Trophoblast cell (in vitro differentiated cells and primary cell): ENCODE measurements at regions not wholly inside any gene's neighbourhood (a gene's known extent, or its start where the extent isn't known, plus 50 kb on each side); places are given as distances from the start of the nearest gene placed in this dataset.

ENCODE experiments used
- DNase-seq, 2 donors: peaks; one replicate each; pipeline ENCODE4 v3.0.0-alpha.2; 2016
- H2AFZ ChIP-seq: 2 replicates; pipeline ENCODE4 v1.6.1; 2013; ENCODE audit warnings: low read length, moderate library complexity, mild to moderate bottlenecking; ENCODE audit not compliant: insufficient read depth, poor library complexity
- H2AK5ac ChIP-seq: 2 replicates; pipeline ENCODE4 v1.6.1; 2013; ENCODE audit warnings: mild to moderate bottlenecking, low read length
- H2BK120ac ChIP-seq: 2 replicates; pipeline ENCODE4 v1.6.1; 2013; ENCODE audit warnings: low read length, mild to moderate bottlenecking, moderate library complexity; ENCODE audit not compliant: insufficient read depth, poor library complexity
- H2BK12ac ChIP-seq: 2 replicates; pipeline ENCODE4 v1.6.1; 2013; ENCODE audit warnings: mild to moderate bottlenecking, low read length, moderate library complexity
- H2BK5ac ChIP-seq: 2 replicates; pipeline ENCODE4 v1.6.1; 2013; ENCODE audit warnings: low read length, low read depth, moderate library complexity, mild to moderate bottlenecking; ENCODE audit not compliant: poor library complexity
- H3K14ac ChIP-seq: 2 replicates; pipeline ENCODE4 v1.6.1; 2013; ENCODE audit warnings: mild to moderate bottlenecking, low read length
- H3K18ac ChIP-seq: 2 replicates; pipeline ENCODE4 v1.6.1; 2013; ENCODE audit warnings: mild to moderate bottlenecking, low read length
- H3K23ac ChIP-seq: 2 replicates; pipeline ENCODE4 v1.6.1; 2013; ENCODE audit warnings: low read length
- H3K27ac ChIP-seq: 2 replicates; pipeline ENCODE4 v1.5.1; 2013; ENCODE audit warnings: low read depth, mild to moderate bottlenecking, inconsistent platforms, low read length, moderate library complexity
- H3K27me3 ChIP-seq: 2 replicates; pipeline ENCODE4 v1.6.1; 2013; ENCODE audit warnings: inconsistent platforms, mild to moderate bottlenecking, low read length, moderate library complexity; ENCODE audit not compliant: insufficient read depth
- H3K36me3 ChIP-seq, 2 experiments: 1 replicate in 1 of 2; 2 replicates in 1 of 2; pipeline ENCODE4 v1.6.1; 2013; ENCODE audit warnings: low read length in 2 of 2, mild to moderate bottlenecking in 2 of 2, moderate library complexity in 1 of 2; ENCODE audit not compliant: insufficient read depth in 2 of 2, control insufficient read depth in 1 of 2
- H3K4ac ChIP-seq: 2 replicates; pipeline ENCODE4 v1.6.1; 2013; ENCODE audit warnings: low read depth, mild to moderate bottlenecking, low read length, moderate library complexity
- H3K4me1 ChIP-seq, 2 experiments: 1 replicate in 1 of 2; 2 replicates in 1 of 2; pipeline ENCODE4 v1.6.1; 2013; ENCODE audit warnings: low read length in 2 of 2, mild to moderate bottlenecking in 2 of 2, moderate library complexity in 1 of 2; ENCODE audit not compliant: insufficient read depth in 2 of 2, control insufficient read depth in 1 of 2
- H3K4me2 ChIP-seq: 2 replicates; pipeline ENCODE4 v1.6.1; 2013; ENCODE audit warnings: inconsistent platforms, mild to moderate bottlenecking, low read length, moderate library complexity
- H3K4me3 ChIP-seq: 2 replicates; pipeline ENCODE4 v1.5.1; 2013; ENCODE audit warnings: mild to moderate bottlenecking, low read depth, low read length, inconsistent platforms
- H3K79me1 ChIP-seq: one replicate; pipeline ENCODE4 v1.6.1; 2013; ENCODE audit warnings: low read length
- H3K79me2 ChIP-seq: 2 replicates; pipeline ENCODE4 v1.6.1; 2013; ENCODE audit warnings: low read length, mild to moderate bottlenecking; ENCODE audit not compliant: control insufficient read depth, insufficient read depth, poor library complexity
- H3K9ac ChIP-seq: 2 replicates; pipeline ENCODE4 v1.6.1; 2013; ENCODE audit warnings: mild to moderate bottlenecking, low read length
- H3K9me3 ChIP-seq: 2 replicates; pipeline ENCODE4 v1.6.1; 2013; ENCODE audit warnings: low read depth, mild to moderate bottlenecking, control low read depth, inconsistent platforms, low read length; ENCODE audit not compliant: insufficient read depth
- H4K12ac ChIP-seq: 2 replicates; pipeline ENCODE4 v1.6.1; 2013; ENCODE audit warnings: low read depth, mild to moderate bottlenecking, low read length, moderate library complexity
- H4K8ac ChIP-seq: 2 replicates; pipeline ENCODE4 v1.6.1; 2013; ENCODE audit warnings: low read depth, mild to moderate bottlenecking, low read length, moderate library complexity
- H4K91ac ChIP-seq: one replicate; pipeline ENCODE4 v1.6.1; 2013; ENCODE audit warnings: low read depth, mild to moderate bottlenecking, low read length, moderate library complexity
- WGBS: extraction: QIAGEN DNeasy Blood & Tissue Kit; methylation state at CpG from one replicate; pipeline ENCODE4 v1.1.7; 2013; ENCODE audit warnings: missing lambda C conversion rate; ENCODE audit not compliant: insufficient read length, insufficient coverage; ENCODE audit errors: extremely low coverage; 5-methylcytosine and 5-hydroxymethylcytosine counted together

- Histone ChIP-seq H3K4me3 (no peak overlapping the region), H3K4me2 (no peak overlapping the region), H2AFZ (no peak overlapping the region), H2BK12ac (no peak overlapping the region), H3K27me3 (no peaks in the 10 kb centered on the region), H2BK120ac (no peak overlapping the region), H3K79me1 (no peaks in the 10 kb centered on the region), H4K8ac (no peak overlapping the region), H2AK5ac (no peak overlapping the region), H3K4ac (no peak overlapping the region), H4K12ac (no peak overlapping the region), H3K14ac (no peak overlapping the region), H3K4me1 (peaks cover 7 to 12% of the 10 kb centered on the region in 2 experiments), H3K36me3 (no peaks in the 10 kb centered on the region), H2BK5ac (no peak overlapping the region), H4K91ac (no peak overlapping the region), H3K18ac (no peak overlapping the region), H3K27ac (no peak overlapping the region), H3K79me2 (no peaks in the 10 kb centered on the region), H3K9ac (no peak overlapping the region), H3K23ac (no peak overlapping the region), H3K9me3 (peaks cover 4% of the 10 kb centered on the region)
- DNase-seq: no peak
- no CpG with 5 or more reads among the region's 20 CpGs for WGBS
These were observed 518.5 kb downstream of the GLRX3 start for GRCh38 chr10:130654726-130655125.

GRCh38 chr10:130655313-130656186 is 519.4 kb downstream of the GLRX3 start:
- no CpG with 5 or more reads among the region's 31 CpGs for WGBS
- no peaks in the 10 kb centered on the region for H3K36me3 ChIP-seq
- no peak overlapping the region for H2BK120ac ChIP-seq
- no peak overlapping the region for H2BK12ac ChIP-seq
- H3K14ac ChIP-seq: no peak overlapping the region
- peaks cover 7 to 12% of the 10 kb centered on the region in 2 experiments for H3K4me1 ChIP-seq
- H3K9me3 ChIP-seq: peaks cover 2% of the 10 kb centered on the region
- H2AK5ac ChIP-seq: no peak overlapping the region
- H3K27me3 ChIP-seq: no peaks in the 10 kb centered on the region
- no peak overlapping the region for H3K4me3 ChIP-seq
- H3K79me1 ChIP-seq: no peaks in the 10 kb centered on the region
- no peak overlapping the region for H3K27ac ChIP-seq
- H3K9ac ChIP-seq: no peak overlapping the region
- H2BK5ac ChIP-seq: no peak overlapping the region
- H4K12ac ChIP-seq: no peak overlapping the region
- H4K8ac ChIP-seq: no peak overlapping the region
- H4K91ac ChIP-seq: no peak overlapping the region
- H3K18ac ChIP-seq: no peak overlapping the region
- DNase-seq: no peak
- H2AFZ ChIP-seq: no peak overlapping the region
- H3K23ac ChIP-seq: no peak overlapping the region
- H3K4ac ChIP-seq: no peak overlapping the region
- no peak overlapping the region for H3K4me2 ChIP-seq
- no peaks in the 10 kb centered on the region for H3K79me2 ChIP-seq

DNA sequence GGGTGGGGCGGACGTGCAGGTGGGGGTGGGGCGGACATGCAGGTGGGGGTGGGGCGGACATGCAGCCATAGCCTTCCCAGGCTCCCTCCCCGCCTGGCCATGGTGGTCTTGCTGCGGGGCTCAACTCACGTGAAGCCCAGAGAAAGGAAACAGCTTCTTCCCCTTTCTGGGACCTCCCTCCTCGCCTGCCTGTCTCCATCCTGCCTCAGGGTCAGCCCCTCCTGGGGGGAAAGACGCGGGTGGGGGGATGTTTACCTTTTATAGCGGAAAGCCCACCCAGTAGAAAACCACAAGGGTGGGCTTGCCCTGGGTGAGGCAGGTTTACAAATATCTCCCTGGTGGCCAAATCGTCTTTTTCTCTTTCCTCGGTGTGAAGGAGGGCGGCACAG is 520.0 kb downstream of the GLRX3 start:
- Histone ChIP-seq H3K79me1 (no peaks in the 10 kb centered on the region), H4K8ac (no peak overlapping the region), H3K9me3 (peaks cover 2% of the 10 kb centered on the region), H3K36me3 (no peaks in the 10 kb centered on the region), H4K12ac (no peak overlapping the region), H2BK5ac (no peak overlapping the region), H3K4me2 (no peak overlapping the region), H3K27ac (no peak overlapping the region), H3K9ac (no peak overlapping the region), H3K23ac (no peak overlapping the region), H3K4me3 (no peak overlapping the region), H2BK12ac (no peak overlapping the region), H3K14ac (no peak overlapping the region), H2AK5ac (no peak overlapping the region), H4K91ac (no peak overlapping the region), H3K18ac (no peak overlapping the region), H3K4ac (no peak overlapping the region), H3K27me3 (no peaks in the 10 kb centered on the region), H2AFZ (no peak overlapping the region), H2BK120ac (no peak overlapping the region), H3K79me2 (no peaks in the 10 kb centered on the region), H3K4me1 (peaks cover 7 to 12% of the 10 kb centered on the region in 2 experiments)
- DNase-seq: no peak
- WGBS: no CpG with 5 or more reads among the region's 14 CpGs

DNA sequence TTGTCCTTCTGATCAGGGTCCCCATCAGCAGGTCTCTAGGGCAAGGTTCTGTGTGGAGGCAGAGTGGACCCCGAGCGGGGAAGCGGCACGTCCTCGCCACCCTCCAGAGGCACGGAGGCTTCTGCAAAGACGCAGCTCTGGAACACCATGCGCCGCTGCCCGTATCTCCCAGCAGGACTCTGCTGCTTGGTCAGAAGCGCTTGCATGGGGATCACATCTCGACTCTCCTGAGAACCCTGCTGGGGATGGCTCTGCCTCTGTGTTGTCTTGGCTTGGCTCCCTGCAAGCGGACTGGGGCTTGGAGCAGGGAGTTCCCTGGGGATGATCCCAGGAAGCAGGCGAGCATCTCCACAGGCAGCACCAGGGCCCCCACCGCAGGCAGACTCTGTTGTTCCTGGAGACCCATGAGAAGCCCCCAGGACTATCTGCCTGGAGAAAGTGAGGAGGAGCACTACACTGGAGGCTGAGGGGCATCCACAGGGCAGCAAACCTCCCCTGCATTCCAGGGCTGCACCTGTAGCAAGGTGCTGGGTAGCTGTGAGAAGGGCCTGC is 520.5 kb downstream of the GLRX3 start:
- Histone ChIP-seq H3K18ac (no peak overlapping the region), H4K12ac (no peak overlapping the region), H3K14ac (no peak overlapping the region), H3K4me3 (no peak overlapping the region), H3K4me2 (no peak overlapping the region), H3K36me3 (no peaks in the 10 kb centered on the region), H4K8ac (no peak overlapping the region), H3K23ac (no peak overlapping the region), H2AFZ (no peak overlapping the region), H4K91ac (no peak overlapping the region), H2BK120ac (no peak overlapping the region), H3K4me1 (peaks cover 7 to 12% of the 10 kb centered on the region in 2 experiments), H3K9ac (no peak overlapping the region), H2AK5ac (no peak overlapping the region), H3K79me1 (no peaks in the 10 kb centered on the region), H3K4ac (no peak overlapping the region), H3K79me2 (no peaks in the 10 kb centered on the region), H3K27me3 (no peaks in the 10 kb centered on the region), H2BK12ac (no peak overlapping the region), H2BK5ac (no peak overlapping the region), H3K27ac (no peak overlapping the region), H3K9me3 (peaks cover 2% of the 10 kb centered on the region)
- DNase-seq: no peak
- WGBS: no CpG with 5 or more reads among the region's 15 CpGs
